ENCODE measurements at regions not wholly inside any gene's neighbourhood (a gene's known extent, or its start where the extent isn't known, plus 50 kb on each side); places are given as distances from the start of the nearest gene placed in this dataset.

DNA sequence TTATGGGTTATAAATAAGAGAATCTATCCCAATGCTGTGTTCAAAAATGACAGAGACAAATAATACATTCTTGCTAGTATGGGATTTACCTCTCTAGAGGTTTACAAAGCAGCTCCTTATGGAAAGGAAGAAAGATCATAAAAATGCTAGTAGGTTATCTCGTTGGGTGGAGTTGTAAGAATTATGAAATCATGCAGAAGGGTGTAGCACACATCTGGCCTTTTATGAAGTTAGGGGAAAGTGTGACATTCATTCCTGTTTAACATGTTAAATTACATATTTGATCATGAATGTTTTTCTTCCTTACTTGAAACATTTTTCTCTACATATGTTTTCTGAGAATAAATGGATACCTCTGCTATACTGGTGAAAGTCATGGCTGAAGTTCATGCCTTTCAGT is 414.2 kb downstream of the SH3GL2 start:
- H3K4me3 Mint-ChIP-seq = no peak overlapping the region
- H3K27me3 Mint-ChIP-seq (ENCODE audit: low read depth) = no peaks in the 10 kb centered on the region
- no peak overlapping the region for H3K27ac Mint-ChIP-seq
- ATAC-seq (no peak), DNase-seq (no peak)
- no peaks in the 10 kb centered on the region for H3K4me1 Mint-ChIP-seq (ENCODE audit: low read depth)
- no peaks in the 10 kb centered on the region for H3K9me3 Mint-ChIP-seq (ENCODE audit: insufficient read depth)
- no peaks in the 10 kb centered on the region for H3K36me3 Mint-ChIP-seq (ENCODE audit: low read depth)
- POLR2A ChIA-PET = no interaction called here
- CTCF ChIA-PET = no interaction called here

DNA sequence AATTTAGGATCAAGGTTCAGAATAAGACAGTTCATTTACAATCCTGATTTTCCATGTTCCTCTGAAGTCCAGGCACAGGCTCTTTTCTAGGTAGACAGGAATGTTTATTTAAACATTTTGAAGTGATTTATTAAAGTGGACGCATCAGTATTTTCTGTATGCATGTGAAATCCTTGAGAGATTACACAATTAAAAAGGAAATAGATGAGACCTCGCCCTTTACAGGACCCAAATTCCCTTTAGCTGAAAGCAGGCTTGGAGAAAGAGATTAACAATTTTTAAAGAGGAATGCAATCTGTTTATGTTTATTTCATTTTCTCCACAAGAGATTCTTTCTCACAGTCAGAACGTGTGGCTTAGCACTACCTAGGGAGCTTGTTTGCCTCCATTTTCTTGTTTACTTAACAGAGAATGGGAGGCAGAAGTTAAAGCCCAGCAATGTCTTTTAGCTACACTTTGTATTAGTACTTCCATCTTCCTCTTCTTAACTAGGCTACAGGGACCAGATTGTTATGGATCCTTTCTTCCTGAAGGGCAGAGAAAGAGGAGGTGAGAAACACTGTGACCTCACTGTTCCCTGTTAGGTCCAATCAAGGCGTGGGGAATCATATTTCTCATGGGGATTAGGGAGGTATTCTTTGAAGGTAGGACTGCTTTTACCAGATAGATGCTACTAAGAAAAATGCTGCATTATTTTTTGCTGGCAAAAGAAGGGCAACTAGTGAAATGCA is 416.0 kb downstream of the SH3GL2 start:
- H3K27me3 Mint-ChIP-seq (ENCODE audit: low read depth) = no peaks in the 10 kb centered on the region
- no peak for ATAC-seq
- POLR2A ChIA-PET = no interaction called here
- DNase-seq = no peak
- CTCF ChIA-PET = no interaction called here
- no peaks in the 10 kb centered on the region for H3K36me3 Mint-ChIP-seq (ENCODE audit: low read depth)
- no peak overlapping the region for H3K4me3 Mint-ChIP-seq
- no peaks in the 10 kb centered on the region for H3K9me3 Mint-ChIP-seq (ENCODE audit: insufficient read depth)
- no peak overlapping the region for H3K27ac Mint-ChIP-seq
- no peaks in the 10 kb centered on the region for H3K4me1 Mint-ChIP-seq (ENCODE audit: low read depth)

DNA sequence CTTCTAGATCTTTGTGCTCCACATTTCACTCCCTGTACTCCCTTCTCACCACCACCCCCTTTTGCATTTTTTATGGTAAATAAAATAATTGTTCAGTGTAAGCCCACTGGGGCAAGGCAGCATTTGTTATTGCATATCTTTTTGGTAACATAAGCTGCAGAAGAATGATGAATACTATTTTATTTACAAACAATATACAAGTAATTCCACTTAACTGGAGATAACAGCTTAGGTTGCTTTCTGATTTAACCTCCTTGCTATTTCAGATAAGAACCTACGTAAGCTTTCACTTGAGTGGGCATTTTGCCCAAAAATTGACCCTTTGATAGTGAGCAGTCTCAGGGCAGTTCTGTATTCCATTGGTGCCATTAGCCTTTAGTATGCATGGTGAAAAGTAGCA is 417.9 kb downstream of the SH3GL2 start:
- ATAC-seq (no peak), DNase-seq (no peak)
- ChIA-PET POLR2A (interaction anchor here (0.8 kb wide), 1 partner anchor 11 kb away, joined by 4 read pairs; no protein-coding TSS in a partner anchor), CTCF (no interaction called here)
- Mint-ChIP-seq H3K4me3 (no peak overlapping the region), H3K36me3 (ENCODE audit: low read depth) (no peaks in the 10 kb centered on the region), H3K4me1 (ENCODE audit: low read depth) (no peaks in the 10 kb centered on the region), H3K9me3 (ENCODE audit: insufficient read depth) (no peaks in the 10 kb centered on the region), H3K27me3 (ENCODE audit: low read depth) (no peaks in the 10 kb centered on the region), H3K27ac (no peak overlapping the region)

DNA sequence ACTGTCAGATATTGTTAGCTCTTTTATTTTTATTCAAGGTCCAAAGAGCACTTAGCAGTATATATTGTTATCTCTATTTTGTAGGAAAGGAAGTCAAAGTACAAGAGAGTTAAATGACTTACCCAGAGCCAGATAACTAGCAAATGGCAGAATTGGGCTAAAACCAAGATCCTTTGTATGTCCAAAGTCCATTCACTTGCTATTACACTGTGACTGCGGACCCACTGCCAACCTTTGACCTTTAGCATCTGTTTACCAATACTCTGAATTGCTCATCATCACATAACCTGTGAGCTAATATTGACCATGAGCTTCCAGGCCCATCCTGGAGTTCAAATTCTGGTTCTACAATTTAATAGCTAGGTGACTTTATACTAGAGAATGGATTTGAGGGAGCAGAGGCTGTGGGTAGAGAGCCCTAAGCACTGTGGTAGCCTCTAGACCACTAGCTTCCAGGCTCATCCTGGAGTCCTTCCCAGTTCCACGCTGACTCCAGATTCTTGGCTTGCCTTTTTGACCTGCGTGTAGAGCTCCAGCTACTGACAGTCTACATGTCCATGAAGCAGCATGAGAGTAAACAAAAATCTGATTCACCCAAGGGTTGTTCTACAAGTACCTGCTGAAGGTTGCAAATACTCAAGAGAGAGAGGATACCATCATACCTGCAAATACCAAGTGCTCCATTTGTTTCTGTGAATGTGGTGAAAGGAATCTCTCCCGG is 424.0 kb downstream of the SH3GL2 start:
- H3K9me3 Mint-ChIP-seq (ENCODE audit: insufficient read depth) = peaks cover 3% of the 10 kb centered on the region
- no peak for DNase-seq
- CTCF ChIA-PET = no interaction called here
- no peaks in the 10 kb centered on the region for H3K4me1 Mint-ChIP-seq (ENCODE audit: low read depth)
- H3K4me3 Mint-ChIP-seq = no peak overlapping the region
- POLR2A ChIA-PET = no interaction called here
- H3K36me3 Mint-ChIP-seq (ENCODE audit: low read depth) = no peaks in the 10 kb centered on the region
- H3K27ac Mint-ChIP-seq = no peak overlapping the region
- H3K27me3 Mint-ChIP-seq (ENCODE audit: low read depth) = no peaks in the 10 kb centered on the region
- no peak for ATAC-seq

DNA sequence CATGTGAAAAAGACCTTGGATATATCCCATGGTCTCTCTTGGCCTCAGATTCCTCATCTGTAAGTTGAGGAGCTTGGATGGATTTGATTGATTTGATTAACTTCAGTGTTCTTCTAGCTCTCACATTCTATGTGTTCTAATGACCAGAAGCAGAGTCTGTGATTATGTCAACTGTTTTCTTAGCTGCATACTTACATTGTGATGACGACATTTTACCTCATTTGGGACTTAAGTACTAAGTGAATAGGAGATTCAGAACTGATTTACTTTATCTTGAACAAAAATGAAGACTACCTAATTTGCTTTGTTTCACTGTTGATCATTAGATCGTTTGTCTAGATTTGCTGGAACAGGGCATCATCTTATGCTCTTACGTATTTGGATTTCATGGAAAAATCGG is 427.7 kb downstream of the SH3GL2 start:
- Mint-ChIP-seq H3K4me3 (no peak overlapping the region), H3K9me3 (ENCODE audit: insufficient read depth) (peaks cover 3% of the 10 kb centered on the region), H3K27me3 (ENCODE audit: low read depth) (no peaks in the 10 kb centered on the region), H3K27ac (no peak overlapping the region), H3K4me1 (ENCODE audit: low read depth) (no peaks in the 10 kb centered on the region), H3K36me3 (ENCODE audit: low read depth) (no peaks in the 10 kb centered on the region)
- POLR2A ChIA-PET = no interaction called here
- CTCF ChIA-PET = no interaction called here
- no peak for ATAC-seq
- DNase-seq = no peak

DNA sequence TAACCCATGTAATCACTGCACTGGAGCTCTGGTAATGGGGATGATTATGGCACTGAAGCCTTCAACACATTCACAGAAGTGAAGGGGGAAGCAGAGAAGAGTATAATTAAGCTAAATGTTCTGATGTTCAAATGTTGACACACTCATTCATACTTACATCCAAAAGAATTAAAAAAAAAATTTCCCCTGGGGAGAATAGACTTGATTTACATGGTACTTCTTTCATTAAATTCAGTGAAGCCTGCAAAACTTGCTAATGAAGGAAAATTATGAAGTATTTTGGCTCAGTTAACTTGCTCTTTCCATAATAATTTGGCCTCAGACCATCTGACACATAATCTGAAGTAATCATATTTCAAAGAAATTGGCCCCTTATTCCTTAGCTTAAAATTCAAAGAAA is 428.8 kb downstream of the SH3GL2 start:
- H3K9me3 Mint-ChIP-seq (ENCODE audit: insufficient read depth) = peaks cover 3% of the 10 kb centered on the region
- ATAC-seq = no peak
- H3K4me1 Mint-ChIP-seq (ENCODE audit: low read depth) = no peaks in the 10 kb centered on the region
- DNase-seq = no peak
- no peak overlapping the region for H3K4me3 Mint-ChIP-seq
- ChIA-PET CTCF (no interaction called here), POLR2A (interaction anchor here (0.7 kb wide), 1 partner anchor 11 kb away, joined by 4 read pairs; no protein-coding TSS in a partner anchor)
- no peak overlapping the region for H3K27ac Mint-ChIP-seq
- no peaks in the 10 kb centered on the region for H3K36me3 Mint-ChIP-seq (ENCODE audit: low read depth)
- no peaks in the 10 kb centered on the region for H3K27me3 Mint-ChIP-seq (ENCODE audit: low read depth)

DNA sequence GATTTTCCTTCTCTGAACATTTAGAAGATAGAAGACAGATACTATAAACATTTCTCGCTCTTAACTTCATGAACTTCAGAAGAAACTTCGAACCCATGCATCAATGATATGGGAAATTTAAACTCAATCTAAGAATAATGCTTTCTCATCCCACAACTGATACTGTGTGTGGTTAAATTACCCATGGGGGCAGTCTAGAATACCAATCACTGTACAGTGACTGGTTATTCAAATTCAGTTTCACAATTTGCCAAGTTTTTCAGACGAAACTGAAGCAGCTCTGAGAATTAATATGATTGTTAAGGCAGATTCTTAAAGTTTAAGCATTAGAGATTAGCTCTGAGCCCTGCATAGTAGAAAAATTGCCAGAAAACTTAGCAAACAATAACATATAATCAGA is 431.0 kb downstream of the SH3GL2 start:
- Mint-ChIP-seq H3K4me3 (no peak overlapping the region), H3K27ac (no peak overlapping the region), H3K4me1 (ENCODE audit: low read depth) (no peaks in the 10 kb centered on the region), H3K27me3 (ENCODE audit: low read depth) (no peaks in the 10 kb centered on the region), H3K36me3 (ENCODE audit: low read depth) (no peaks in the 10 kb centered on the region), H3K9me3 (ENCODE audit: insufficient read depth) (peaks cover 3% of the 10 kb centered on the region)
- ChIA-PET CTCF (no interaction called here), POLR2A (no interaction called here)
- ATAC-seq = no peak
- no peak for DNase-seq

DNA sequence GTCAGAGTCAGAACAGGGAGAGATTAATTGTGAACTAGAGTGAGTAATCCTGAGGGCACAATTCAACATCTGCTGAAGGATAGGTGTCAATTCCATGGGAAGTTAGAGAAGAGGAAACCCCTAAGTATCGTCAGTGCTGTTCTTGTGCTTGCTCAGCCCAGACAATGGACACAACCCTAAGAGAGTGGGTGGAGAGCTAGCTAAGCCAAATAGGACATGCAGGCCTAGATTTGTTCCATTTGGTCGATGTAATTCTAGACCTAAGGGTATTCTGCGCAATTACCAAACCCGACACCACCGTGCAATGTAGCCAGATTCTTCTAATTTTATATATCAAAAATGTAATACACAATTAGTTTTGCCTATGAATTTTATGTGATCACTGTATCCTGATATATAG is 431.6 kb downstream of the SH3GL2 start:
- H3K27ac Mint-ChIP-seq = no peak overlapping the region
- no peaks in the 10 kb centered on the region for H3K36me3 Mint-ChIP-seq (ENCODE audit: low read depth)
- POLR2A ChIA-PET = no interaction called here
- DNase-seq (no peak), ATAC-seq (no peak)
- H3K9me3 Mint-ChIP-seq (ENCODE audit: insufficient read depth) = peaks cover 3% of the 10 kb centered on the region
- no peak overlapping the region for H3K4me3 Mint-ChIP-seq
- no peaks in the 10 kb centered on the region for H3K4me1 Mint-ChIP-seq (ENCODE audit: low read depth)
- CTCF ChIA-PET = no interaction called here
- H3K27me3 Mint-ChIP-seq (ENCODE audit: low read depth) = no peaks in the 10 kb centered on the region

DNA sequence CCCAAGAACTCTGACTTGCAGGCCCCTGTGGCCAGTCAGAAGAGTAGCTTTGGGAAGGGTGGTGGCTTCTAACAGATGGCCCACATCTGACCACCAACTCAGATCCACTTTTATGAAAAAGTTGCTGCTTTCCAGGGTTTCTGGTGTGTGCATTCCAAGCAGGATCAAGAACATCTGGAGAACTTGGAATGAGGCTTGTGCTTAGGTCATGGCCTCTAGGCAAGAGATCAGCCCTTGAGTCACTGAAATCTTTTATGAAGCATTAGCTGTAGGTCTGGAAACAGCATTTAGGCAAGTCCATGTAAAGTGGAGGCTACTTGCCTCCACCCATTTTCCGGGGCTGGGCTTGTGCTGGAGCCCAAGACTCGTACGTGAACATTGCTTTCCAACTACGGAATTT is 433.3 kb downstream of the SH3GL2 start:
- CTCF ChIA-PET = no interaction called here
- H3K9me3 Mint-ChIP-seq (ENCODE audit: insufficient read depth) = peaks cover under 1% of the 10 kb centered on the region
- no peak overlapping the region for H3K27ac Mint-ChIP-seq
- no peaks in the 10 kb centered on the region for H3K27me3 Mint-ChIP-seq (ENCODE audit: low read depth)
- POLR2A ChIA-PET = no interaction called here
- H3K4me3 Mint-ChIP-seq = no peak overlapping the region
- no peak for DNase-seq
- H3K4me1 Mint-ChIP-seq (ENCODE audit: low read depth) = no peaks in the 10 kb centered on the region
- ATAC-seq = no peak
- no peaks in the 10 kb centered on the region for H3K36me3 Mint-ChIP-seq (ENCODE audit: low read depth)

DNA sequence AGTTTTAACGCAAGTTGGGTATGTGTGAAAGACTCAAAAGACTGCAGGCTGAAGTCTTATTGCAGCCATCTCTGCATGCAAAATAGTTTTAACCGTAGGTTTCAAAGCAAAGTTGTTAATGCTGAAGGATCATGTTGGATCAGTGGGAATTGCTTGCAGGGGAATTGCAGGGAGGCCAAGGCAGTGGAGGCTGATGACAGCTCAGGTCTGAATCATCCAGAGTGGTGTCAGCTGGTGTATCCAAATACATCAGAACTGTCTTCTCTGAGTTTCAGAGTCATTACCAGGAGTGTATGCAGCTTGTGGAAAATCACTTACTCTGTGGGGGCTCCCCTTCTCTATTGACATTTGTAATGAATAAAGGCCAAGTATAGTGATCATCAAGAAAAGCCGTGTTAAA is 435.7 kb downstream of the SH3GL2 start:
- ChIA-PET CTCF (no interaction called here), POLR2A (no interaction called here)
- no peak for DNase-seq
- Mint-ChIP-seq H3K4me1 (ENCODE audit: low read depth) (no peaks in the 10 kb centered on the region), H3K27ac (no peak overlapping the region), H3K4me3 (no peak overlapping the region), H3K27me3 (ENCODE audit: low read depth) (no peaks in the 10 kb centered on the region), H3K9me3 (ENCODE audit: insufficient read depth) (peaks cover 9% of the 10 kb centered on the region), H3K36me3 (ENCODE audit: low read depth) (no peaks in the 10 kb centered on the region)
- no peak for ATAC-seq

DNA sequence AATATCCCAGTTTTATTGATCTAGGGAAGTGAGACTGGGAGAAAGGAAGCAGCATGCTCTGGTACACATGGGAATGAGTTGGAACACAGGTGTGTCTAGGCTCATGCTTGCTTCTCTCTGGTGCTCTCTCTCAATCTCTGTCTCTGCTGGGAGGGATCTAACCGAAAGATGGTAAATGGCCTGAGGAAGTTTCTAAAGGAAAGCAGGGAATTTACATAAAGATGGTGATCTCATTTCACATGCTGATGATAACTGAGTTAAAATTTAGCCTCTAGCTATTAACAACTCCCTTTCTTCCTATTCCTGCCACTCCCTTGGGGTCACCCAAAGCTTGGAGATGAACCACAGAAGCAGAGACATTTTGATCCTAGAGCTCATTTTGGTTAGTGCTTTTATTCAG is 436.2 kb downstream of the SH3GL2 start:
- Mint-ChIP-seq H3K4me3 (no peak overlapping the region), H3K36me3 (ENCODE audit: low read depth) (no peaks in the 10 kb centered on the region), H3K4me1 (ENCODE audit: low read depth) (no peaks in the 10 kb centered on the region), H3K27ac (no peak overlapping the region), H3K27me3 (ENCODE audit: low read depth) (no peaks in the 10 kb centered on the region), H3K9me3 (ENCODE audit: insufficient read depth) (peaks cover 9% of the 10 kb centered on the region)
- no peak for ATAC-seq
- POLR2A ChIA-PET = no interaction called here
- CTCF ChIA-PET = no interaction called here
- DNase-seq = no peak

DNA sequence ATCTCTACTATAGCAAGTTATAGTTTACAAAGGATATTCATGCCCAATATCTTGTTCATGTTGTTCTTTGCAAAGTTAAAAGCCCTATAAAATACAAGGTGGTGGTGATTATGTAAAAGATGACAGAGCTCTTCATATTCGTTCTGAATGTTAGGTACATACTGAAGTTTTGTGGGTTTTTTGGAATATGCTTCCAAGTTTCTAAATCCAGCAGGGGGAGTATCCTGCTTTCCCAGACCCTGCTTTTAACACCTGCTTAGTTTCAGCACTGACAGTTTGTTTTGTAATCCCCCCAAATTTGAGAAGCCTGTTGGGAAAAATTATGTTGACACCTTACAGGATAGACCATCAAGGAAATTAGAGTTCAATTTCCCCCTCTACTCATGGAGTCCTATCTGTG is 438.3 kb downstream of the SH3GL2 start:
- CTCF ChIA-PET = no interaction called here
- no peaks in the 10 kb centered on the region for H3K27me3 Mint-ChIP-seq (ENCODE audit: low read depth)
- no peak for ATAC-seq

DNA sequence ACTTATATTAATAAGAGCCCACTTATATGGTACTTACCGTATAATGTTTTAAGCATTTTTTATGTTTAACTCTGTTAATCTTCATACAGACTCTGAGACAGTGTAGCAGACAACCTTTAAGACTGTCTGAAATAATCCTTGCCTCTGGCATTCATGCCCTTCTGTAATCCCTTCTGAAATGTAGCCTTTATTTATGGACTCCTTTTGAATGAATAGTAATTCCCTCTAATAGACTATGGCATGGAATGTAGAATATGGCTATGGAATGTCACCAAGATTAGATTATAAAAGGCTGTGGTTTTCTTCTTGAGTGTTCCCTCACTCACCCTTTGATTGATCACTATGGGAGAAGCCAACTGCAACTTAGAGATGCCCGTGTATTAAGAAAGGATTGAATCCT is 439.4 kb downstream of the SH3GL2 start:
- CTCF ChIA-PET = no interaction called here
- Mint-ChIP-seq H3K36me3 (ENCODE audit: low read depth) (no peaks in the 10 kb centered on the region), H3K27me3 (ENCODE audit: low read depth) (no peaks in the 10 kb centered on the region), H3K4me1 (ENCODE audit: low read depth) (no peaks in the 10 kb centered on the region), H3K4me3 (no peak overlapping the region), H3K27ac (no peak overlapping the region), H3K9me3 (ENCODE audit: insufficient read depth) (peaks cover 9% of the 10 kb centered on the region)
- DNase-seq (no peak), ATAC-seq (no peak)
- POLR2A ChIA-PET = no interaction called here

More for the DNA sequence above, 438.3 kb downstream of the SH3GL2 start:
- no peak overlapping the region for H3K27ac Mint-ChIP-seq
- POLR2A ChIA-PET = no interaction called here
- H3K4me1 Mint-ChIP-seq (ENCODE audit: low read depth) = no peaks in the 10 kb centered on the region
- H3K9me3 Mint-ChIP-seq (ENCODE audit: insufficient read depth) = peaks cover 9% of the 10 kb centered on the region
- H3K36me3 Mint-ChIP-seq (ENCODE audit: low read depth) = no peaks in the 10 kb centered on the region
- no peak overlapping the region for H3K4me3 Mint-ChIP-seq
- no peak for DNase-seq
